ENCODE measurements at regions not wholly inside any gene's neighbourhood (a gene's known extent, or its start where the extent isn't known, plus 50 kb on each side); places are given as distances from the start of the nearest gene placed in this dataset.

- Histone ChIP-seq H3K27ac (ENCODE audit: extremely low read depth, low read depth, low read length) (no peak overlapping the region), H3K36me3 (ENCODE audit: control insufficient read depth in 2 of 2, insufficient read depth in 1 of 2, low read length in 2 of 2) (no peaks in the 10 kb centered on the region), H3K4me3 (ENCODE audit: low read depth, low read length) (no peak overlapping the region), H3K9me3 (ENCODE audit: control insufficient read depth, insufficient read depth, low read depth, low read length) (no peaks in the 10 kb centered on the region), H3K4me1 (ENCODE audit: control insufficient read depth, insufficient read depth, low read length) (no peaks in the 10 kb centered on the region)
- CTCF ChIA-PET: no interaction called here
- POLR2A ChIA-PET: no interaction called here
- TF ChIP-seq TSHZ1 (tag by site-specific recombination; IDR thresholded peaks at IDR 0.05; ENCODE audit: borderline replicate concordance) (no peak), YY2 (tag by site-specific recombination; IDR thresholded peaks at IDR 0.05) (no peak), ZNF157 (tag by site-specific recombination; IDR thresholded peaks at IDR 0.05) (no peak), ZNF214 (tag by site-specific recombination; IDR thresholded peaks at IDR 0.05; ENCODE audit: borderline replicate concordance) (no peak), ZNF433 (tag by site-specific recombination; IDR thresholded peaks at IDR 0.05; ENCODE audit: low read depth) (no peak), ZNF549 (tag by site-specific recombination; IDR thresholded peaks at IDR 0.05) (no peak), AEBP2 (tag by site-specific recombination; IDR thresholded peaks at IDR 0.05; ENCODE audit: borderline replicate concordance) (no peak), ZNF175 (tag by site-specific recombination; IDR thresholded peaks at IDR 0.05) (no peak), SETDB1 (IDR thresholded peaks at IDR 0.05; ENCODE audit: insufficient read length, low read length) (no peak), ZNF146 (tag by site-specific recombination; IDR thresholded peaks at IDR 0.05) (no peak), ZNF701 (tag by site-specific recombination; IDR thresholded peaks at IDR 0.05) (no peak), ZNF521 (tag by site-specific recombination; IDR thresholded peaks at IDR 0.05) (no peak), ZNF311 (tag by site-specific recombination; IDR thresholded peaks at IDR 0.05; ENCODE audit: borderline replicate concordance) (no peak), RBAK (tag by site-specific recombination; IDR thresholded peaks at IDR 0.05) (no peak)
- TF ChIP-seq, protein P1, sequence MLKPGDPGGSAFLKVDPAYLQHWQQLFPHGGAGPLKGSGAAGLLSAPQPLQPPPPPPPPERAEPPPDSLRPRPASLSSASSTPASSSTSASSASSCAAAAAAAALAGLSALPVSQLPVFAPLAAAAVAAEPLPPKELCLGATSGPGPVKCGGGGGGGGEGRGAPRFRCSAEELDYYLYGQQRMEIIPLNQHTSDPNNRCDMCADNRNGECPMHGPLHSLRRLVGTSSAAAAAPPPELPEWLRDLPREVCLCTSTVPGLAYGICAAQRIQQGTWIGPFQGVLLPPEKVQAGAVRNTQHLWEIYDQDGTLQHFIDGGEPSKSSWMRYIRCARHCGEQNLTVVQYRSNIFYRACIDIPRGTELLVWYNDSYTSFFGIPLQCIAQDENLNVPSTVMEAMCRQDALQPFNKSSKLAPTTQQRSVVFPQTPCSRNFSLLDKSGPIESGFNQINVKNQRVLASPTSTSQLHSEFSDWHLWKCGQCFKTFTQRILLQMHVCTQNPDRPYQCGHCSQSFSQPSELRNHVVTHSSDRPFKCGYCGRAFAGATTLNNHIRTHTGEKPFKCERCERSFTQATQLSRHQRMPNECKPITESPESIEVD (tag by site-specific recombination; IDR thresholded peaks at IDR 0.05): no peak
- TF ChIP-seq, protein P2, sequence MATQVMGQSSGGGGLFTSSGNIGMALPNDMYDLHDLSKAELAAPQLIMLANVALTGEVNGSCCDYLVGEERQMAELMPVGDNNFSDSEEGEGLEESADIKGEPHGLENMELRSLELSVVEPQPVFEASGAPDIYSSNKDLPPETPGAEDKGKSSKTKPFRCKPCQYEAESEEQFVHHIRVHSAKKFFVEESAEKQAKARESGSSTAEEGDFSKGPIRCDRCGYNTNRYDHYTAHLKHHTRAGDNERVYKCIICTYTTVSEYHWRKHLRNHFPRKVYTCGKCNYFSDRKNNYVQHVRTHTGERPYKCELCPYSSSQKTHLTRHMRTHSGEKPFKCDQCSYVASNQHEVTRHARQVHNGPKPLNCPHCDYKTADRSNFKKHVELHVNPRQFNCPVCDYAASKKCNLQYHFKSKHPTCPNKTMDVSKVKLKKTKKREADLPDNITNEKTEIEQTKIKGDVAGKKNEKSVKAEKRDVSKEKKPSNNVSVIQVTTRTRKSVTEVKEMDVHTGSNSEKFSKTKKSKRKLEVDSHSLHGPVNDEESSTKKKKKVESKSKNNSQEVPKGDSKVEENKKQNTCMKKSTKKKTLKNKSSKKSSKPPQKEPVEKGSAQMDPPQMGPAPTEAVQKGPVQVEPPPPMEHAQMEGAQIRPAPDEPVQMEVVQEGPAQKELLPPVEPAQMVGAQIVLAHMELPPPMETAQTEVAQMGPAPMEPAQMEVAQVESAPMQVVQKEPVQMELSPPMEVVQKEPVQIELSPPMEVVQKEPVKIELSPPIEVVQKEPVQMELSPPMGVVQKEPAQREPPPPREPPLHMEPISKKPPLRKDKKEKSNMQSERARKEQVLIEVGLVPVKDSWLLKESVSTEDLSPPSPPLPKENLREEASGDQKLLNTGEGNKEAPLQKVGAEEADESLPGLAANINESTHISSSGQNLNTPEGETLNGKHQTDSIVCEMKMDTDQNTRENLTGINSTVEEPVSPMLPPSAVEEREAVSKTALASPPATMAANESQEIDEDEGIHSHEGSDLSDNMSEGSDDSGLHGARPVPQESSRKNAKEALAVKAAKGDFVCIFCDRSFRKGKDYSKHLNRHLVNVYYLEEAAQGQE (tag by site-specific recombination; IDR thresholded peaks at IDR 0.05): no peak
- TF ChIP-seq, protein P3, sequence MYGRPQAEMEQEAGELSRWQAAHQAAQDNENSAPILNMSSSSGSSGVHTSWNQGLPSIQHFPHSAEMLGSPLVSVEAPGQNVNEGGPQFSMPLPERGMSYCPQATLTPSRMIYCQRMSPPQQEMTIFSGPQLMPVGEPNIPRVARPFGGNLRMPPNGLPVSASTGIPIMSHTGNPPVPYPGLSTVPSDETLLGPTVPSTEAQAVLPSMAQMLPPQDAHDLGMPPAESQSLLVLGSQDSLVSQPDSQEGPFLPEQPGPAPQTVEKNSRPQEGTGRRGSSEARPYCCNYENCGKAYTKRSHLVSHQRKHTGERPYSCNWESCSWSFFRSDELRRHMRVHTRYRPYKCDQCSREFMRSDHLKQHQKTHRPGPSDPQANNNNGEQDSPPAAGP (tag by site-specific recombination; IDR thresholded peaks at IDR 0.05): no peak
Measured at GRCh38 chr22:48545987-48546386, 1281.7 kb downstream of the BRD1 start.
